D721Med (cell line): ENCODE measurements at regions not wholly inside any gene's neighbourhood (a gene's known extent, or its start where the extent isn't known, plus 50 kb on each side); places are given as distances from the start of the nearest gene placed in this dataset.

Experiments
- DNase-seq: peaks from one replicate; pipeline ENCODE4 v3.0.0; 2011; ENCODE audit warnings: low spot score; ENCODE audit not compliant: insufficient read length
- FAIRE-seq: peaks from 2 replicates; lab custom pipeline; 2011; peaks lifted over from hg19 to GRCh38; lab: Jason Lieb, UNC
- TF ChIP-seq, protein P1 (sequence below): IDR thresholded peaks from 2 replicates; pipeline ENCODE4 v1.5.1; 2012; ENCODE audit warnings: mild to moderate bottlenecking, control low read depth; ENCODE audit not compliant: insufficient read depth; ENCODE audit errors: missing control alignments

DNA sequence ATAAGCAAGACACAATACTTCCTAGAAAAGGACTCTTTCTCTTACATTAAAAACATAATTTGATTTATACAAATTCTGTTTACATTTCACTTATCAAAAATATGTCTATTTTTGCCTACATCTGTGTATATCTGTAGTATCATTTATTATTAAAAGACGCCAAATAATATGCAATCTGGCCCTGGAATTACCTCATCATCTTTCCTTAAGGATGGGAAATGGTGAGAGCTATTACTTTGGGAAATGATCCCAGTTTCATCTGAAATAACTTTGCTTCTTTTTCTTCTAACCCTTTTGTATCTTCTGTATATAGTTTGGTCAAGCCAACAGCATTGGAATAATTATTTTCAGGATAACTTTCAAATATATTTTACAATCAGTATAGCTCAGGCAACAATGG is 85.0 kb downstream of the FAS start:
- no peak for DNase-seq
- TF ChIP-seq, protein P1, sequence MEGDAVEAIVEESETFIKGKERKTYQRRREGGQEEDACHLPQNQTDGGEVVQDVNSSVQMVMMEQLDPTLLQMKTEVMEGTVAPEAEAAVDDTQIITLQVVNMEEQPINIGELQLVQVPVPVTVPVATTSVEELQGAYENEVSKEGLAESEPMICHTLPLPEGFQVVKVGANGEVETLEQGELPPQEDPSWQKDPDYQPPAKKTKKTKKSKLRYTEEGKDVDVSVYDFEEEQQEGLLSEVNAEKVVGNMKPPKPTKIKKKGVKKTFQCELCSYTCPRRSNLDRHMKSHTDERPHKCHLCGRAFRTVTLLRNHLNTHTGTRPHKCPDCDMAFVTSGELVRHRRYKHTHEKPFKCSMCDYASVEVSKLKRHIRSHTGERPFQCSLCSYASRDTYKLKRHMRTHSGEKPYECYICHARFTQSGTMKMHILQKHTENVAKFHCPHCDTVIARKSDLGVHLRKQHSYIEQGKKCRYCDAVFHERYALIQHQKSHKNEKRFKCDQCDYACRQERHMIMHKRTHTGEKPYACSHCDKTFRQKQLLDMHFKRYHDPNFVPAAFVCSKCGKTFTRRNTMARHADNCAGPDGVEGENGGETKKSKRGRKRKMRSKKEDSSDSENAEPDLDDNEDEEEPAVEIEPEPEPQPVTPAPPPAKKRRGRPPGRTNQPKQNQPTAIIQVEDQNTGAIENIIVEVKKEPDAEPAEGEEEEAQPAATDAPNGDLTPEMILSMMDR, result no peak
- FAIRE-seq, result no peak

DNA sequence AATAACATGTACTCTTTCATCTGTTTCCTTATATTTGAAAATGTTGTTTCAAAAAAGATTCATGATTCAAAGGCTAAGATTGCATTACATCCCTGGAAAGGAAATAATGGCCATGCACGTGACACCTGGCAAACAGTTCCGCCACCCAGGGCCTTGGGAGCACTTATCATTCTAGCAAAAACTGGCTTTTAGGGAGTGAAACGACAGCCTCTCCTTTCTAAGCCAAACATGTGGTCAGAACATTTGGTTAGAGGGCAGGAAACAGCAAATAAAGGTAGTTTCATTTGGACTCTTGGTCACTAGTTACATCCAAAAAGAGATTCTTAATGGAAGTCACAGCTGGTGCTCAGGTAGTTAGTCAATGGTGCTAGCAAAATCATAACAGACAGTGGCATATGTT is 83.5 kb downstream of the FAS start:
- DNase-seq, result no peak
- FAIRE-seq, result no peak
- TF ChIP-seq, protein P1, result no peak

DNA sequence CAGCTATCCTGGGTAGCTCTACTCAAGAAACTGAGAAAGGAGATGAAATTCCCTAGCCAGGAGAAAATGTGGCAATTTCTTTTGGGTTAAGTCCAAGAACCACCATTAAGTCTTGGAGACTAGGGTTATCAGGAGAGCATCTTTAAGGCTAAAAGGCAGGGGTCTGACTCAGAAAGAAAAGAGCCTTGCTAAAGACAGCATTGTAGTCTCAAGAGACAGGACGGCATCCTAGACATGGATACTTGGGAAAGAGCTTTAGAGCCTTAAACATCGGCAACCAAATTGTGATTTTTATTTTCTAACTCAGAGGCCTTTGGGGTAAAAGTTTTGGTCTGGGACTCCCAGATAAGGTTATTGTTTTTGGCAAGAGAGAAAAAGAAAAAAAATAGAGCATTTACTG is 83.1 kb downstream of the FAS start:
- no peak for DNase-seq
- FAIRE-seq, result no peak

DNA sequence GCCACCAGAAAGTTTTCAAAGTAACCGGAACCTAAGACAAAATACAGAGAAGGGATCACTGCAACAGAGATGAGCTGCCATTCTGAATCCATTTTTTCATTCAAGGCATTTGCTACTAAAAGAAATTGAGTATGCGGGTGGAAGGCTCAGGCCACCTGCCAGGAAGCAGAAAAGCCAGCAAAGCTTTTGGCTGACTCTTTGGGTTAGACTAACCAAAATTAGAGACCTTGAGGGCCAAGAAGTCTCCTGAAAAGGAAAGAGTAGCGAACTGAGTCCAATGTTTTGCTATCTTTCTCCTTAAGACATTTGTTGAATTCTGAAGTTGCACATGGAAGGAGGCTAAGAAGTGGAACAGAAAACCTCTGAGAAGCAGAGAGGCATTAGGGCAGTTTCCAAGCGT is 79.0 kb downstream of the FAS start:
- TF ChIP-seq, protein P1, result no peak
- FAIRE-seq (no peak), DNase-seq (no peak)

More for the DNA sequence above, 83.1 kb downstream of the FAS start:
- TF ChIP-seq, protein P1, result no peak
